ENCODE measurements at regions not wholly inside any gene's neighbourhood (a gene's known extent, or its start where the extent isn't known, plus 50 kb on each side); places are given as distances from the start of the nearest gene placed in this dataset.

- Mint-ChIP-seq H3K4me3 (no peak overlapping the region), H3K9me3 (ENCODE audit: insufficient read depth) (no peaks in the 10 kb centered on the region), H3K27me3 (no peaks in the 10 kb centered on the region), H3K27ac (no peak overlapping the region), H3K4me1 (no peaks in the 10 kb centered on the region)
- H3K9ac ChIP-seq (ENCODE audit: low read length), result no peak overlapping the region
- ChIA-PET CTCF (no interaction called here), POLR2A (no interaction called here)
- H2AFZ ChIP-seq (ENCODE audit: insufficient read depth, low read depth, low read length, poor library complexity, severe bottlenecking), result no peak overlapping the region
- H3K4me1 ChIP-seq (ENCODE audit: control insufficient read depth in 2 of 2, insufficient read depth in 2 of 2, low read length in 2 of 2), result no peaks in the 10 kb centered on the region
- WGBS (ENCODE audit: insufficient coverage), result 56% methylated on average over 4 of the region's 4 CpGs
- no peak overlapping the region for H3K4me2 ChIP-seq (replicated peaks; ENCODE audit: low read depth, low read length, poor library complexity, severe bottlenecking)
- ATAC-seq (ENCODE audit: low read depth), result no peak
- H3K9me3 ChIP-seq (ENCODE audit: control extremely low read depth in 1 of 3, control insufficient read depth in 2 of 3, insufficient read depth in 1 of 3, low read length in 2 of 3), result peaks cover 0 to 4% (median 0%) of the 10 kb centered on the region in 3 donors
- H4K20me1 ChIP-seq (ENCODE audit: control insufficient read depth, insufficient read depth, low read length, poor library complexity, severe bottlenecking), result no peaks in the 10 kb centered on the region
- no peak for DNase-seq
- H3K27me3 ChIP-seq (replicated peaks in 1 of 4; ENCODE audit: control extremely low read depth in 1 of 4, control insufficient read depth in 3 of 4, insufficient read depth in 4 of 4, low read length in 3 of 4), result no peaks in the 10 kb centered on the region
- no peaks in the 10 kb centered on the region for H3K36me3 ChIP-seq (replicated peaks in 1 of 2; ENCODE audit: control extremely low read depth in 1 of 2, control insufficient read depth in 1 of 2, extremely low read depth in 1 of 2, insufficient read depth in 2 of 2, low read length in 1 of 2)
- H3K4me3 ChIP-seq (ENCODE audit: control extremely low read depth in 1 of 5, extremely low read depth in 1 of 5, insufficient read depth in 1 of 5, low read depth in 2 of 5, low read length in 4 of 5), result no peak overlapping the region
- no peaks in the 10 kb centered on the region for H3K79me2 ChIP-seq (ENCODE audit: control insufficient read depth, insufficient read depth, low read length)
- intact Hi-C loops (cut with micrococcal nuclease), result no loop called here
- TF ChIP-seq CTCF (IDR thresholded peaks at IDR 0.05), result no peak
- no peak for TF ChIP-seq EZH2 (IDR thresholded peaks at IDR 0.05; ENCODE audit: borderline replicate concordance, insufficient read depth, low read depth, low read length, poor library complexity, severe bottlenecking)
- H3K27ac ChIP-seq (ENCODE audit: low read length in 2 of 2), result no peak overlapping the region
These were observed 320.7 kb downstream of the CBLN4 start for GRCh38 chr20:55684578-55684977.

GRCh38 chr20:55678970-55679667, 326.2 kb downstream of the CBLN4 start:
- Histone ChIP-seq H3K9ac (ENCODE audit: low read length) (no peak overlapping the region), H3K4me2 (replicated peaks; ENCODE audit: low read depth, low read length, poor library complexity, severe bottlenecking) (no peak overlapping the region), H3K4me1 (ENCODE audit: control insufficient read depth in 2 of 2, insufficient read depth in 2 of 2, low read length in 2 of 2) (no peaks in the 10 kb centered on the region), H3K36me3 (replicated peaks in 1 of 2; ENCODE audit: control extremely low read depth in 1 of 2, control insufficient read depth in 1 of 2, extremely low read depth in 1 of 2, insufficient read depth in 2 of 2, low read length in 1 of 2) (no peaks in the 10 kb centered on the region), H3K4me3 (ENCODE audit: control extremely low read depth in 1 of 5, extremely low read depth in 1 of 5, insufficient read depth in 1 of 5, low read depth in 2 of 5, low read length in 4 of 5) (no peak overlapping the region), H3K9me3 (ENCODE audit: control extremely low read depth in 1 of 3, control insufficient read depth in 2 of 3, insufficient read depth in 1 of 3, low read length in 2 of 3) (no peaks in the 10 kb centered on the region), H2AFZ (ENCODE audit: insufficient read depth, low read depth, low read length, poor library complexity, severe bottlenecking) (no peak overlapping the region), H3K79me2 (ENCODE audit: control insufficient read depth, insufficient read depth, low read length) (no peaks in the 10 kb centered on the region), H3K27ac (ENCODE audit: low read length in 2 of 2) (no peak overlapping the region), H3K27me3 (replicated peaks in 1 of 4; ENCODE audit: control extremely low read depth in 1 of 4, control insufficient read depth in 3 of 4, insufficient read depth in 4 of 4, low read length in 3 of 4) (no peaks in the 10 kb centered on the region), H4K20me1 (ENCODE audit: control insufficient read depth, insufficient read depth, low read length, poor library complexity, severe bottlenecking) (no peaks in the 10 kb centered on the region)
- H3K27me3 Mint-ChIP-seq, result no peaks in the 10 kb centered on the region
- ChIA-PET CTCF (no interaction called here), POLR2A (no interaction called here)
- H3K9me3 Mint-ChIP-seq (ENCODE audit: insufficient read depth), result no peaks in the 10 kb centered on the region
- WGBS (ENCODE audit: insufficient coverage), result 96% methylated on average over 3 of the region's 5 CpGs
- no peaks in the 10 kb centered on the region for H3K4me1 Mint-ChIP-seq
- no peak for TF ChIP-seq CTCF (IDR thresholded peaks at IDR 0.05)
- no peak for TF ChIP-seq EZH2 (IDR thresholded peaks at IDR 0.05; ENCODE audit: borderline replicate concordance, insufficient read depth, low read depth, low read length, poor library complexity, severe bottlenecking)
- intact Hi-C loops (cut with micrococcal nuclease), result no loop called here
- no peak overlapping the region for H3K27ac Mint-ChIP-seq
- no peak for ATAC-seq (ENCODE audit: low read depth)
- H3K4me3 Mint-ChIP-seq, result no peak overlapping the region
- no peak for DNase-seq
